Stimulated activated naive CD8-positive, alpha-beta T cell treated with anti-CD3 and anti-CD28 coated beads, Interleukin-15, Interleukin-2, amounts not matched to agents 100 U/mL and 50 U/mL, for 24 hours (primary cell): ENCODE measurements at regions not wholly inside any gene's neighbourhood (a gene's known extent, or its start where the extent isn't known, plus 50 kb on each side); places are given as distances from the start of the nearest gene placed in this dataset.

Experiments used
- ATAC-seq: fragments of 150-1000 bp; cut with Tn5 transposase; one replicate; pipeline ENCODE4 v1.10.0; 2021
- DNase-seq: peaks from one replicate; pipeline ENCODE4 v3.0.0; 2021

- no peak for DNase-seq
- ATAC-seq = no peak
Observed at GRCh38 chr6:167583412-167583811, 243.3 kb upstream of the AFDN start.

- ATAC-seq = no peak
- DNase-seq = no peak
Observed at GRCh38 chr6:167588181-167588919, 238.4 kb upstream of the AFDN start.

GRCh38 chr6:167588920-167589614 is 237.6 kb upstream of the AFDN start:
- DNase-seq (no peak), ATAC-seq (no peak)

GRCh38 chr6:167589615-167589940 is 237.1 kb upstream of the AFDN start:
- DNase-seq (no peak), ATAC-seq (no peak)

- DNase-seq (no peak), ATAC-seq (no peak)
Observed at GRCh38 chr6:167590193-167590592, 236.5 kb upstream of the AFDN start.
